HepG2 (cell line): ENCODE measurements at regions not wholly inside any gene's neighbourhood (a gene's known extent, or its start where the extent isn't known, plus 50 kb on each side); places are given as distances from the start of the nearest gene placed in this dataset.

ENCODE experiments used
- AHDC1 ChIP-seq: sonication (generic); formaldehyde crosslinking; IDR thresholded peaks from 2 replicates; pipeline ENCODE4 v1.5.1; 2020; ENCODE audit warnings: mild to moderate bottlenecking, missing genetic modification reagents, borderline replicate concordance
- ARID5B ChIP-seq: IDR thresholded peaks from 2 replicates; pipeline ENCODE4 v1.4.0; 2020; ENCODE audit warnings: mild to moderate bottlenecking, missing genetic modification reagents
- ASH2L ChIP-seq: fragments of 300-600, 200-600 bp; sonication (generic); IDR thresholded peaks from 2 replicates; pipeline ENCODE4 v1.7.0; 2017; ENCODE audit warnings: low read depth, mild to moderate bottlenecking, moderate library complexity, mixed read lengths, low read length; ENCODE audit not compliant: insufficient read length
- E2F1 ChIP-seq: sonication (generic); formaldehyde crosslinking; IDR thresholded peaks from 2 replicates; pipeline ENCODE4 v1.5.0; 2020; ENCODE audit warnings: missing genetic modification reagents
- FOXA1 ChIP-seq, 2 experiments: fragments of 450-650 bp in 1 of 2; sonication (generic) in 1 of 2; formaldehyde crosslinking in 1 of 2; IDR thresholded peaks; 2 replicates each; pipeline versions ENCODE4 v1.4.0 to v1.6.1; 2016 to 2020; ENCODE audit warnings: missing genetic modification reagents in 1 of 2
- HNF4A ChIP-seq: sonication (generic); formaldehyde crosslinking; IDR thresholded peaks from 2 replicates; pipeline ENCODE4 v1.4.0; 2020; ENCODE audit warnings: missing genetic modification reagents
- HOXD1 ChIP-seq: sonication (generic); formaldehyde crosslinking; IDR thresholded peaks from 2 replicates; pipeline ENCODE4 v1.5.0; 2020; ENCODE audit warnings: missing genetic modification reagents
- NR2F2 ChIP-seq: IDR thresholded peaks from 2 replicates; pipeline ENCODE4 v1.6.1; 2012; ENCODE audit warnings: low read depth, inconsistent platforms, borderline replicate concordance
- RARA ChIP-seq: IDR thresholded peaks from 2 replicates; pipeline ENCODE4 v1.6.1; 2016; ENCODE audit warnings: missing genetic modification reagents, missing compliant biosample characterization
- TEAD3 ChIP-seq: optimal IDR thresholded peaks from 2 replicates; pipeline ENCODE3; 2016; ENCODE audit warnings: borderline replicate concordance
- ZFP36 ChIP-seq: fragments of 150-350 bp; IDR thresholded peaks from 2 replicates; pipeline ENCODE4 v1.6.1; 2018; ENCODE audit warnings: borderline replicate concordance, low read length, low read depth; ENCODE audit not compliant: partially characterized antibody
- ZNF20 ChIP-seq: sonication (generic); formaldehyde crosslinking; IDR thresholded peaks from 2 replicates; pipeline ENCODE4 v1.4.0; 2020; ENCODE audit warnings: mild to moderate bottlenecking, moderate library complexity, missing genetic modification reagents
- ZNF747 ChIP-seq: sonication (generic); formaldehyde crosslinking; IDR thresholded peaks from 2 replicates; pipeline ENCODE4 v1.8.1; 2023; ENCODE audit warnings: missing genetic modification reagents, mild to moderate bottlenecking, borderline replicate concordance
- ZNF792 ChIP-seq: IDR thresholded peaks from 2 replicates; pipeline ENCODE4 v1.6.1; 2016

- TF ChIP-seq ARID5B (no peak; the same call in 1 of the 2 replicates), ZFP36 (no peak), ASH2L (peak; percentile 85), ZNF792 (CRISPR knock-in tag) (no peak), NR2F2 (peak; percentile 16; the same call in 1 of the 2 replicates), HNF4A (CRISPR knock-in tag) (peak; percentile 60), HOXD1 (CRISPR knock-in tag) (no peak), FOXA1 (IDR thresholded peaks at IDR 0.05) (no peak), FOXA1 (CRISPR knock-in tag; IDR thresholded peaks at IDR 0.05) (0 out of 2 replicates have a peak, but pooled peaks have one; percentile 39), RARA (CRISPR knock-in tag) (peak; percentile 49; the same call in 1 of the 2 replicates), AHDC1 (CRISPR knock-in tag) (peak; percentile 56; the same call in 1 of the 2 replicates), ZNF20 (no peak), TEAD3 (CRISPR knock-in tag) (peak; percentile 55), E2F1 (CRISPR knock-in tag) (no peak), ZNF747 (no peak)
Observed at GRCh38 chr2:144137705-144138428, 382.1 kb downstream of the ZEB2 start (continued).
